Heart right ventricle (tissue), 16 donors: ENCODE measurements at regions not wholly inside any gene's neighbourhood (a gene's known extent, or its start where the extent isn't known, plus 50 kb on each side); places are given as distances from the start of the nearest gene placed in this dataset.

ENCODE experiments used
- ATAC-seq, 8 donors: fragments of 200-7000 bp; cut with Tn5 transposase; one replicate each; pipeline ENCODE4 v1.9.1; 2020; ENCODE audit warnings: mild to moderate bottlenecking in 8 of 8, moderate library complexity in 8 of 8, moderate number of reproducible peaks in 1 of 8
- DNase-seq, 2 donors: peaks; one replicate each; pipeline ENCODE4 v3.0.0-alpha.2; 2020
- H3K27ac ChIP-seq, 10 donors: fragments of 200-600 bp; sonication (generic) in 2 of 10; one replicate each; pipeline versions ENCODE4 v1.5.0 to v1.8.0; 2020 to 2022; ENCODE audit warnings: mild to moderate bottlenecking in 3 of 10
- H3K27me3 ChIP-seq, 7 donors: fragments of 200-600 bp; one replicate each; pipeline ENCODE4 v1.8.0; 2021 to 2022; ENCODE audit warnings: mild to moderate bottlenecking in 2 of 7
- H3K36me3 ChIP-seq, 9 donors: fragments of 200-600 bp; sonication (generic) in 1 of 9; one replicate each; pipeline versions ENCODE4 v1.5.0 to v1.8.0; 2020 to 2022; ENCODE audit warnings: mild to moderate bottlenecking in 2 of 9
- H3K4me1 ChIP-seq, 9 donors: fragments of 200-600 bp; sonication (generic) in 1 of 9; one replicate each; pipeline versions ENCODE4 v1.5.0 to v1.8.0; 2020 to 2022; ENCODE audit warnings: mild to moderate bottlenecking in 4 of 9
- H3K4me3 ChIP-seq, 10 donors: fragments of 200-600 bp; sonication (generic) in 2 of 10; one replicate each; pipeline versions ENCODE4 v1.5.0 to v1.8.0; 2020 to 2022; ENCODE audit warnings: mild to moderate bottlenecking in 7 of 10, moderate library complexity in 2 of 10
- H3K9me3 ChIP-seq, 11 donors: fragments of 200-600 bp in 10 of 11; sonication (generic) in 2 of 11; one replicate each; pipeline versions ENCODE4 v1.5.0 to v1.8.0; 2013 to 2022; ENCODE audit warnings: mild to moderate bottlenecking in 2 of 11, control low read depth in 1 of 11, moderate library complexity in 1 of 11
- CTCF ChIP-seq, 9 donors: fragments of 200-600 bp; sonication (generic) in 2 of 9; IDR thresholded peaks; one replicate each; pipeline versions ENCODE4 v1.5.0 to v1.8.0; 2021 to 2022; ENCODE audit warnings: antibody characterized with exemption in 9 of 9, mild to moderate bottlenecking in 5 of 9, moderate library complexity in 1 of 9
- WGBS, 2 donors: extraction: QIAGEN DNeasy Blood & Tissue Kit; methylation state at CpG; one replicate each; pipeline ENCODE4 v1.1.7; 2013; ENCODE audit warnings: inconsistent platforms in 1 of 2; 5-methylcytosine and 5-hydroxymethylcytosine counted together
- intact Hi-C, 10 donors: fragments of 100-400 bp; cut with DNase I; formaldehyde crosslinking; loops; one replicate each; pipeline versions ENCODE4 v1.11.1 to v1.14.2; 2022
- donor health status: Arrhythmogenic right ventricular cardiomyopathy.
- donor health status: ischemic (EF 13 %, LVEDD 7.1; RV severe dilation, severe dysfunction).
- donor health status: healthy with polysubstance abuse.
- donor health status: DM: no; HTN: yes; CAD: no.
- donor health status: DM: no; HTN: no; CAD: no.
- donor health status: ischemic (EF 25% LVEDD 6.9; RV normal size, moderate dysfunction).
- donor health status: ischemic (EF 25% LVEDD 5.7; RV mildly dilated, moderate dysfunction).
- donor health status: healthy.
- donor health status: DM: yes; HTN: yes; CAD: no.
- donor health status: Ischemic cardiomyopathy.
- donor health status: ischemic (EF 35%, LVEDD 5.7; RV mildly dilated, moderate dysfunction).
- donor health status: nonischemic (EF 11% LVEDD 7.7; RV severe dilation, severe dysfunction).
- donor health status: DM: yes; HTN: yes; CAD: no.
- donor health status: PGD.
- donor health status: ischemic (EF 29% LVEDD 5.4; RV normal size, mild dysfunction).
- donor health status: nonischemic (EF 23%, LVEDD 6.1; RV moderate dilation, normal function).

- no peak overlapping the region for H3K27ac ChIP-seq
- ATAC-seq, result no peak
- intact Hi-C loops, result no loop called here
These were observed 608.7 kb downstream of the PLPP3 start for GRCh38 chr1:55970526-55971110.

GRCh38 chr1:55969322-55969721, 610.0 kb downstream of the PLPP3 start:
- no peak for TF ChIP-seq CTCF (IDR thresholded peaks at IDR 0.05)
- Histone ChIP-seq H3K4me3 (no peak overlapping the region), H3K27ac (no peak overlapping the region), H3K4me1 (no peaks in the 10 kb centered on the region), H3K9me3 (no peaks in the 10 kb centered on the region), H3K36me3 (no peaks in the 10 kb centered on the region), H3K27me3 (no peaks in the 10 kb centered on the region)
- intact Hi-C loops, result loop anchor here in 1 of 10 donors (10.0 kb wide), 1 partner anchor 615 kb away; no protein-coding TSS in a partner anchor
- no peak for ATAC-seq
- no peak for DNase-seq

More at GRCh38 chr1:55970526-55971110, 608.7 kb downstream of the PLPP3 start:
- Histone ChIP-seq H3K4me1 (no peaks in the 10 kb centered on the region), H3K27me3 (no peaks in the 10 kb centered on the region), H3K4me3 (no peak overlapping the region), H3K9me3 (no peaks in the 10 kb centered on the region), H3K36me3 (no peaks in the 10 kb centered on the region)
- no peak for TF ChIP-seq CTCF (IDR thresholded peaks at IDR 0.05)
- DNase-seq, result no peak

GRCh38 chr1:55968661-55969060, 610.7 kb downstream of the PLPP3 start:
- DNase-seq (no peak), ATAC-seq (no peak)
- H3K4me3 ChIP-seq, result no peak overlapping the region
- intact Hi-C loops, result loop anchor here in 1 of 10 donors (10.0 kb wide), 1 partner anchor 616 kb away; no protein-coding TSS in a partner anchor
- no peak for TF ChIP-seq CTCF (IDR thresholded peaks at IDR 0.05)
- H3K27ac ChIP-seq, result no peak overlapping the region
- WGBS, 2 donors, result 84 to 86% methylated on average over 7 of the region's 7 CpGs
- H3K9me3 ChIP-seq, result no peaks in the 10 kb centered on the region
- no peaks in the 10 kb centered on the region for H3K4me1 ChIP-seq
- no peaks in the 10 kb centered on the region for H3K36me3 ChIP-seq
- H3K27me3 ChIP-seq, result no peaks in the 10 kb centered on the region

- no peaks in the 10 kb centered on the region for H3K9me3 ChIP-seq
- H3K36me3 ChIP-seq, result no peaks in the 10 kb centered on the region
- ATAC-seq (no peak), DNase-seq (no peak)
- intact Hi-C loops, result loop anchor here in 1 of 10 donors (10.0 kb wide), 1 partner anchor 619 kb away; no protein-coding TSS in a partner anchor
- 83 to 87% methylated on average over 5 of the region's 5 CpGs for WGBS, 2 donors
- H3K4me1 ChIP-seq, result no peaks in the 10 kb centered on the region
- H3K27ac ChIP-seq, result no peak overlapping the region
- H3K27me3 ChIP-seq, result no peaks in the 10 kb centered on the region
- H3K4me3 ChIP-seq, result no peak overlapping the region
- TF ChIP-seq CTCF (IDR thresholded peaks at IDR 0.05), result no peak
These were observed 613.3 kb downstream of the PLPP3 start for GRCh38 chr1:55965981-55966461.
